ENCODE measurements at regions not wholly inside any gene's neighbourhood (a gene's known extent, or its start where the extent isn't known, plus 50 kb on each side); places are given as distances from the start of the nearest gene placed in this dataset.

DNA sequence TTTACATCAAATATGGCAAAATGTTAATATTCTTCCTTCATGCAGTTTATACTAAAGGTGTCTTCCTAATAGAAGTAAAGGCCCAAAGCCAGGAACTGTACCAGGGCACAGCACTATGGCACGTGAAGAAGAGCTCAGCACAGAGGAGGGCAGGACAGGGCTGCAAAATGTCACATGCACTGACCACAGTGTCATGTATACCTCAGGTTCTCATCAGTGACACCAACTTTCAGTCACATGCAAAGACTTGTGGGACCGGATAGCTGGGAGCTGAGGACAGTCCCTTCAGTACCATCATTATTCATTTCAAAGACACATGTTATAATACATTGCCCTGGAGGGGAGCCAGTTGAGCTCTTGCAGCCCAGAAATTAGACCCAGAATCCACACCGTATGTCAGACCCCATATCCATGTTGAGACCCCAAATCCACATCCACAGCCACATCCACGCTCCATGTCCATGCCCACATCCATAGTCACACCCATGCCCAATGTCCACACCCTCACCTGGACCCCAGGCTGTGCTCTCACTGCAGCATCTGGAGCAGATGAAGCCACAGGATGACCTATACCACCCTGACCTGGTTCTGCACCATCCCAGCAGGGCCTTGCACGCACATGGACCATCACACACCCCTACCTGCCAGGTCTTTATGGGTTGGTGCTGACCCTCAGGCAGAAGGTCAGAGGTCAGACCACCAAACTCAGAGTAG is 111.8 kb downstream of the TUBA3C start:
- TF ChIP-seq, protein P1, sequence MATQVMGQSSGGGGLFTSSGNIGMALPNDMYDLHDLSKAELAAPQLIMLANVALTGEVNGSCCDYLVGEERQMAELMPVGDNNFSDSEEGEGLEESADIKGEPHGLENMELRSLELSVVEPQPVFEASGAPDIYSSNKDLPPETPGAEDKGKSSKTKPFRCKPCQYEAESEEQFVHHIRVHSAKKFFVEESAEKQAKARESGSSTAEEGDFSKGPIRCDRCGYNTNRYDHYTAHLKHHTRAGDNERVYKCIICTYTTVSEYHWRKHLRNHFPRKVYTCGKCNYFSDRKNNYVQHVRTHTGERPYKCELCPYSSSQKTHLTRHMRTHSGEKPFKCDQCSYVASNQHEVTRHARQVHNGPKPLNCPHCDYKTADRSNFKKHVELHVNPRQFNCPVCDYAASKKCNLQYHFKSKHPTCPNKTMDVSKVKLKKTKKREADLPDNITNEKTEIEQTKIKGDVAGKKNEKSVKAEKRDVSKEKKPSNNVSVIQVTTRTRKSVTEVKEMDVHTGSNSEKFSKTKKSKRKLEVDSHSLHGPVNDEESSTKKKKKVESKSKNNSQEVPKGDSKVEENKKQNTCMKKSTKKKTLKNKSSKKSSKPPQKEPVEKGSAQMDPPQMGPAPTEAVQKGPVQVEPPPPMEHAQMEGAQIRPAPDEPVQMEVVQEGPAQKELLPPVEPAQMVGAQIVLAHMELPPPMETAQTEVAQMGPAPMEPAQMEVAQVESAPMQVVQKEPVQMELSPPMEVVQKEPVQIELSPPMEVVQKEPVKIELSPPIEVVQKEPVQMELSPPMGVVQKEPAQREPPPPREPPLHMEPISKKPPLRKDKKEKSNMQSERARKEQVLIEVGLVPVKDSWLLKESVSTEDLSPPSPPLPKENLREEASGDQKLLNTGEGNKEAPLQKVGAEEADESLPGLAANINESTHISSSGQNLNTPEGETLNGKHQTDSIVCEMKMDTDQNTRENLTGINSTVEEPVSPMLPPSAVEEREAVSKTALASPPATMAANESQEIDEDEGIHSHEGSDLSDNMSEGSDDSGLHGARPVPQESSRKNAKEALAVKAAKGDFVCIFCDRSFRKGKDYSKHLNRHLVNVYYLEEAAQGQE (IDR thresholded peaks at IDR 0.05; ENCODE audit: insufficient replicate concordance, low read depth) = no peak
- TF ChIP-seq, protein P2, sequence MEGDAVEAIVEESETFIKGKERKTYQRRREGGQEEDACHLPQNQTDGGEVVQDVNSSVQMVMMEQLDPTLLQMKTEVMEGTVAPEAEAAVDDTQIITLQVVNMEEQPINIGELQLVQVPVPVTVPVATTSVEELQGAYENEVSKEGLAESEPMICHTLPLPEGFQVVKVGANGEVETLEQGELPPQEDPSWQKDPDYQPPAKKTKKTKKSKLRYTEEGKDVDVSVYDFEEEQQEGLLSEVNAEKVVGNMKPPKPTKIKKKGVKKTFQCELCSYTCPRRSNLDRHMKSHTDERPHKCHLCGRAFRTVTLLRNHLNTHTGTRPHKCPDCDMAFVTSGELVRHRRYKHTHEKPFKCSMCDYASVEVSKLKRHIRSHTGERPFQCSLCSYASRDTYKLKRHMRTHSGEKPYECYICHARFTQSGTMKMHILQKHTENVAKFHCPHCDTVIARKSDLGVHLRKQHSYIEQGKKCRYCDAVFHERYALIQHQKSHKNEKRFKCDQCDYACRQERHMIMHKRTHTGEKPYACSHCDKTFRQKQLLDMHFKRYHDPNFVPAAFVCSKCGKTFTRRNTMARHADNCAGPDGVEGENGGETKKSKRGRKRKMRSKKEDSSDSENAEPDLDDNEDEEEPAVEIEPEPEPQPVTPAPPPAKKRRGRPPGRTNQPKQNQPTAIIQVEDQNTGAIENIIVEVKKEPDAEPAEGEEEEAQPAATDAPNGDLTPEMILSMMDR (IDR thresholded peaks at IDR 0.05; ENCODE audit: insufficient read depth, low read length) = no peak
- no peak for TF ChIP-seq GABPA (IDR thresholded peaks at IDR 0.05; ENCODE audit: low read depth)
- no peak for TF ChIP-seq POLR2AphosphoS5 (IDR thresholded peaks at IDR 0.05; ENCODE audit: low read depth)
